A673 (cell line): ENCODE measurements at regions not wholly inside any gene's neighbourhood (a gene's known extent, or its start where the extent isn't known, plus 50 kb on each side); places are given as distances from the start of the nearest gene placed in this dataset.

ENCODE experiments used
- BruUV-seq: library from RNA; stranded (reverse); fragments of 400-500 nt; replicated peaks from 2 replicates; lab custom pipeline; 2021; lab: Mats Ljungman, UMichigan
- CTCF ChIA-PET: fragments of 300-600 bp; sonication (Branson Sonifier 250); formaldehyde crosslinking; loops from one replicate; lab custom pipeline; 2022; ENCODE audit warnings: antibody characterized with exemption; lab: Charles Lee
- POLR2A ChIA-PET: fragments of 300-600 bp; sonication (Branson Sonifier 250); formaldehyde crosslinking; loops from one replicate; lab custom pipeline; 2022; ENCODE audit warnings: antibody characterized with exemption; ENCODE audit not compliant: low non-redundant PET; lab: Charles Lee
- DNase-seq: peaks from one replicate; pipeline ENCODE4 v3.0.0-alpha.2; 2015; ENCODE audit warnings: low spot score
- H3K27ac ChIP-seq: fragments of 200-600 bp; sonication (generic); 2 replicates; pipeline ENCODE4 v1.5.1; 2016; ENCODE audit warnings: mixed run types, low read depth, mild to moderate bottlenecking, mixed read lengths, antibody characterized with exemption, low read length; ENCODE audit not compliant: poor library complexity, severe bottlenecking
- H3K27me3 ChIP-seq: fragments of 200-600 bp; sonication (generic); replicated peaks from 2 replicates; pipeline ENCODE4 v1.6.1; 2017; ENCODE audit warnings: mixed run types, low read depth, mild to moderate bottlenecking, mixed read lengths, antibody characterized with exemption, low read length; ENCODE audit not compliant: insufficient read depth, poor library complexity
- H3K36me3 ChIP-seq: fragments of 200-600 bp; sonication (generic); 2 replicates; pipeline ENCODE4 v1.6.1; 2016; ENCODE audit warnings: mixed run types, mild to moderate bottlenecking, mixed read lengths, antibody characterized with exemption, low read length; ENCODE audit not compliant: insufficient read depth, poor library complexity, severe bottlenecking
- H3K4me1 ChIP-seq: fragments of 200-600 bp; sonication (generic); 2 replicates; pipeline ENCODE4 v1.6.1; 2017; ENCODE audit warnings: mixed run types, mild to moderate bottlenecking, mixed read lengths, antibody characterized with exemption, low read length; ENCODE audit not compliant: insufficient read depth, poor library complexity, severe bottlenecking
- H3K4me3 ChIP-seq: fragments of 200-600 bp; sonication (generic); 2 replicates; pipeline ENCODE4 v1.5.1; 2016; ENCODE audit warnings: low read depth, mixed run types, mild to moderate bottlenecking, mixed read lengths, low read length; ENCODE audit not compliant: poor library complexity, severe bottlenecking
- H3K9me3 ChIP-seq: fragments of 200-600 bp; sonication (generic); 2 replicates; pipeline ENCODE4 v1.6.1; 2016; ENCODE audit warnings: mixed run types, low read depth, mild to moderate bottlenecking, mixed read lengths, antibody characterized with exemption, low read length; ENCODE audit not compliant: poor library complexity, severe bottlenecking
- CTCF ChIP-seq: fragments of 300-800, 200-600 bp; sonication (generic); conservative IDR thresholded peaks from 2 replicates; pipeline ENCODE4 v1.5.1; 2017; ENCODE audit warnings: low read depth, mild to moderate bottlenecking, antibody characterized with exemption, low read length, moderate library complexity, mixed read lengths
- EZH2 ChIP-seq: fragments of 200-600 bp; sonication (generic); IDR thresholded peaks from 2 replicates; pipeline ENCODE4 v1.6.1; 2017; ENCODE audit warnings: borderline replicate concordance, low read depth, mild to moderate bottlenecking, mixed read lengths, antibody characterized with exemption, low read length; ENCODE audit not compliant: poor library complexity, severe bottlenecking
- intact Hi-C: fragments of 100-400 bp; cut with micrococcal nuclease; formaldehyde crosslinking; loops from one replicate; pipeline ENCODE4 v1.10.0; 2022; ENCODE audit not compliant: unreplicated experiment

GRCh38 chr6:22910370-22910769 is 341.0 kb downstream of the HDGFL1 start:
- ChIA-PET POLR2A (no interaction called here), CTCF (no interaction called here)
- no peak for DNase-seq
- no peak overlapping the region for H3K4me3 ChIP-seq
- no TSS peak for BruUV-seq
- no peak overlapping the region for H3K27ac ChIP-seq
- H3K36me3 ChIP-seq, result no peaks in the 10 kb centered on the region
- intact Hi-C loops, result no loop called here
- H3K4me1 ChIP-seq, result no peaks in the 10 kb centered on the region
- H3K9me3 ChIP-seq, result no peaks in the 10 kb centered on the region
- peaks cover 8% of the 10 kb centered on the region for H3K27me3 ChIP-seq
- TF ChIP-seq CTCF (no peak), EZH2 (no peak)

DNA sequence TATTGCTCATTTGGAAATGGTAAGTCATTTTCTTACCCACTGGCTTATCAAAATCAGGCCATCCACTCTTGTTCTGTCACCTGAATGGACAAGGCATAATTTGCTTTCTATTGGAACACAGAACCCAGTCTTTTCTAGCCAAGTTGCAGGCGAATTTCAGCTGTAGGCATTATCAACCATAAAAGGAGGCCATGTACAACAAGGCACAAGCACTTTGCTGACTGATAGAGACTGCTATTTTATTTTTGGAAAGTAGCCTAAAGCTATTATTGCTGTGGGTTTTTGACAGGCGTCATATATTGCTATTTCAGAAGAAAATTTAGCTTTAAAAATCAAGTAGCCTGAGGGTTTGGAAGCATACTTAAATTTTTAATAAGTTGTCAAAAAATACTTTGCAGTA is 344.2 kb downstream of the HDGFL1 start:
- intact Hi-C loops, result no loop called here
- Histone ChIP-seq H3K36me3 (no peaks in the 10 kb centered on the region), H3K4me1 (no peaks in the 10 kb centered on the region), H3K9me3 (no peaks in the 10 kb centered on the region), H3K27me3 (no peaks in the 10 kb centered on the region), H3K27ac (no peak overlapping the region), H3K4me3 (no peak overlapping the region)
- no TSS peak for BruUV-seq
- POLR2A ChIA-PET, result no interaction called here
- DNase-seq, result no peak
- CTCF ChIA-PET, result no interaction called here
- TF ChIP-seq CTCF (no peak), EZH2 (no peak)

DNA sequence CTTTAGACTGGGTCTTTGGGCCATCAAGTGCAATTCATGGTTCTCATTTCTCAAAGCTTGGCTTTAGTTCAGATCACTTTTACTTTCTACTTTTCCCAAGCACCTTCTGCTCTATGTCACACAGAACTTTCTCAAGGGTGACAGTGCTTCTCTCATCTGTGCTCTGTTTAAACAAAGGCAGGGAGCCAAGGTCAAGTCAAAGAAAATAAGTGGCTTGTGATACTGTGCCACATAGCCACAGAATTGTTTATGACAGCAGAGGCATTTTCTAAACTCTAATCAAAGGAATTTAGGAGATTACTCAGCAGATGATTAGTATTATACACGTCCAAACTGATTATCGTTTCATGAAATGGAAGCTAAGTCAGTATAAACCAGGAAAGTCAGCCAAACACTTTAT is 348.0 kb downstream of the HDGFL1 start:
- Histone ChIP-seq H3K27me3 (no peaks in the 10 kb centered on the region), H3K4me3 (no peak overlapping the region), H3K9me3 (no peaks in the 10 kb centered on the region), H3K4me1 (no peaks in the 10 kb centered on the region), H3K36me3 (no peaks in the 10 kb centered on the region), H3K27ac (no peak overlapping the region)
- no TSS peak for BruUV-seq
- intact Hi-C loops, result no loop called here
- no peak for DNase-seq
- TF ChIP-seq CTCF (no peak), EZH2 (no peak)
- ChIA-PET CTCF (no interaction called here), POLR2A (no interaction called here)
